Non-pigmented ciliary epithelial cell (primary cell): ENCODE measurements at regions not wholly inside any gene's neighbourhood (a gene's known extent, or its start where the extent isn't known, plus 50 kb on each side); places are given as distances from the start of the nearest gene placed in this dataset.
A peak's percentile ranks its signal among the peaks of the same experiment; 100 is the strongest.

Source experiments
- DNase-seq: peaks from one replicate; pipeline ENCODE4 v3.0.0-alpha.2; 2010; ENCODE audit warnings: low read depth

- no peak for DNase-seq
Measured at GRCh38 chr3:194925614-194926013, 239.9 kb downstream of the FAM43A start.

- no peak for DNase-seq
Measured at GRCh38 chr3:194928227-194928626, 242.5 kb downstream of the FAM43A start.

GRCh38 chr3:194928831-194929577 is 243.3 kb downstream of the FAM43A start:
- no peak for DNase-seq

DNA sequence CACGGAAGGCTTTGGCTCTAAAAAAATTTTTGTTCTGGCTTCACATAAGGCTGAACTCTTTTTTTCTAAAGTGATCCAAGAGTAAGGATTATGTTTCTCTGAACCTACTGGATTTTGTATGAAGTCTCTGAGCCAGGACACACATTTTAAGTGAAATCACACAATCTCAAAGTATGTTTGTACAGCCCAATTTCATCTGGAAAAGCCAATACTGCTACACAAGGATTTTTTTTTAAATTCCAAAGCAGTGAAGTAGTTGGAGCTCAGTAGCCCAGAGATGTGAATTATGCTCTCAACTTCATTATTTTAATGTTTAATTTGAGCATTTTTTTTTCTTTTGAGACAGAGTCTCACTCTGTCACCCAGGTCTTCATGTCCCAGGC is 243.9 kb downstream of the FAM43A start:
- no peak for DNase-seq

DNA sequence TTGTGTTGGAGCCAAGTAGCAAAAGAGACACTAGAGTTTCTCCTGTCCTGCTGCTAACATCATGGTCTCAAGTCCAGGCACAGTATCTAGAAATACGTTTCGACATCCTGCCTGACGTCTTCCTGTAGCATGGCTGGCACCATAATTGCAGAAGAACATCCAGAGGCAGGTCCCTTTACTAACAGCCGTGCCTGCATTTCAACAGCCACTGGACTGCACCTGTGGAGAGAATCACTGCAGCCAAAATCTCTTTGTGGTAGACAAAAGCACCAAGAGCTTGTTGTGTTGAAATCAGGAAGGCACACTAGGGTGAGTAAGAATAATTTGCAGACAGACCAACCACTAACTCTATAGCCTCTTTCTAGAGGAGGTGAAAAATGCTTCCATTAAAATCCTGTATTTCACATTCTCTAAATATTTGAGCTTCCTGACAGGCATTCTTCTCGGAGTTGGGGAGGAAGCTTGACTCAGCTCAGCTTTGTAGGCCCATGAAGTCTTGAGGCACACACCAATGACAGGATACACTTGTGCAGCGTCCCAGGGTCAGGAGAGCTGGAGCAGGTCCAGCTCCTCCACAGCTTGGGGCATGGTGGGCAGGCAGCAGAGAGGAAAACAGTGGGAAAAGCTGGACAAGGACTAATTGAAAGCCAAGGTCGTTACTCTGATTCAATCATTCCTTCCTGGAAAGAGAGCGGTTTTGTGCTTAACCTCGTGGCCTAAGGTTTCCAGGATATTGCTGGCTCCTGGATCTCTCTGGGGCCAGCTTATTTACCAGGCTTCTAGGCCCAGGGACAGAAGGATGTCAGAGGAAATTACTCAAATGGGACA is 244.9 kb downstream of the FAM43A start:
- peak; percentile 48 for DNase-seq

DNA sequence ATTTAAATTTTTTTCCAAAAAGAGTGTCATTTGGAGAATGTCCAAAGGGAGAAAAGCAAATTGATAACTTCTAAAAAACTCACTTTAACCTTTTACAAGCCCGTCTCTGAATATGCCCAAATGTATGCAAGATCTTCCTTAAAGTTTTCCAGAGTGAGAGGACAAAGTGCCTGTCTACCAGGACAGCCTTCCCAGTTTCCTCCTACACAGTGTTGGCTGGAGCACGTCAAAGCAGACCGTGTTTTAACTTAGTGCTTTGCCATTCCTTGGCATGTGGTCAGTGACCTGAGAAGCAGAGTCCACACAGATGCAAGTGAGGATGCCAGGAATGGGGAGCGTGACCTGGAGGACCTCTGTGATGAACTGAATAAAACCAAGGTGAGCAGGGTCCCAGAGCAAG is 245.7 kb downstream of the FAM43A start:
- DNase-seq, result no peak

DNA sequence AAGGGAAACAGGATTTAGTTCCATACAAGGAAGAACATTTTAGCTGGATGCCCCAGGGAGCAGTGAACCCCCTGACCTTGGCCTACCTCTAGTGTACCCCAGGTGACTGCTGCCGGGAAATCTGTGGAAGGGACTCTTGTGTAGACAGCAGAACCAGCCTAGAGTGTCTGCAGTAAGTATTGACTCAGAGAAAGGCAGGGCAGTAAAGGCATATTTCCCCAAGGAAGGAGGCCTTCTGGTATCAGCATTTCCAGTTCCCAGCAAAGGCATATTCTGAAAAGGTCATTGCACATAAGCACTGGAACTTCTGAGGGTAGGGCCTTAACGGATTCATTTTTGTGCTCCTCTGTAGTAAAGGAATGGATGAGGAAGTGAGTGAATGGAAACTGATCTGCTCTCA is 246.2 kb downstream of the FAM43A start:
- no peak for DNase-seq

GRCh38 chr3:194933465-194933864 is 247.8 kb downstream of the FAM43A start:
- DNase-seq, result no peak

GRCh38 chr3:194935061-194935460 is 249.4 kb downstream of the FAM43A start:
- DNase-seq, result no peak

GRCh38 chr3:194935632-194936470 is 250.2 kb downstream of the FAM43A start:
- DNase-seq, result no peak

GRCh38 chr3:194936659-194937058 is 251.0 kb downstream of the FAM43A start:
- no peak for DNase-seq

DNA sequence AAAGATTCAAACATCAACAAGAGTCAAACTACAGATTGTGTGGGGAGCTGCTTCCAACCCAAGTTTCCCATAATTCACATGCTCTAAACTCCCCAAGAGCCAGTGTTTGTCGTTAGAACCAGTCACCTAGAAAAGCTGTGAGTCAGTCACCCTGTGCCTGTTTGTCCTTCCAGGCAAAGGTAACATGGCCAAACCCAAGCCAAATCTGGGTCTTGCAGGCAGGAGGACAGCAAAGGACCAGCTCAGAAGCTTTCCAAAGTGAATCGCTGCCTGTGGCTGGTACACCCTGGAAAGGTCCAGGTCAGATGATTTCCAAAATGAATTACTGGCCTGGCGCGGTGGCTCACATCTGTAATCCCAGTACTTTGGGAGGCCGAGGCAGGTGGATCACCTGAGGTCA is 251.5 kb downstream of the FAM43A start:
- DNase-seq, result no peak

DNA sequence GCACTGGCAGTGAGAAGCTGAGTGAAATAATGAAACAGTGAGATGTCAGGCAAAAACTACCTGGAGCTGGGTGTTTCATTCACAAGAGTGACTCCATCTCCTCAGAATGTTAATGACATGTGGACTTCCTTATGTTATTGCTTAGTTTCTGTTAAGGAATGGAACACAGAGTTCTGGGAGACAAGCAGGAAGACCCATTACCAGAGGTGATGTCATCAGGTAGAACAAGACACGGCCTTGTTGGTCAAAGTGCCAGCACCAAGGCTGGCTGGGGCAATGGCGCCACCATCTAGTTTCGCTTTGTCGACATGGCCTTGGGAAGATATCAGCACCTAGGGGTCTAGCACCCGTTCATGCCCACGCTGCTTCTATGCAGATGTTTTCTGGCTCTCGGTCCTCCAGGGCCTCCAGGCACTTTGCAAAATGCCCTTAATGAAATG is 252.2 kb downstream of the FAM43A start:
- DNase-seq, result no peak

GRCh38 chr3:194938845-194939531 is 253.3 kb downstream of the FAM43A start:
- no peak for DNase-seq

- DNase-seq, result no peak
Measured at GRCh38 chr3:194939532-194939909, 253.8 kb downstream of the FAM43A start.

GRCh38 chr3:194939949-194940770 is 254.5 kb downstream of the FAM43A start:
- no peak for DNase-seq

- no peak for DNase-seq
Measured at GRCh38 chr3:194941360-194941955, 255.8 kb downstream of the FAM43A start.

- DNase-seq, result no peak
Measured at GRCh38 chr3:194941956-194942511, 256.4 kb downstream of the FAM43A start.

GRCh38 chr3:194944526-194944925 is 258.8 kb downstream of the FAM43A start:
- DNase-seq, result no peak

GRCh38 chr3:194945508-194945907 is 259.8 kb downstream of the FAM43A start:
- DNase-seq, result no peak
